ENCODE measurements at regions not wholly inside any gene's neighbourhood (a gene's known extent, or its start where the extent isn't known, plus 50 kb on each side); places are given as distances from the start of the nearest gene placed in this dataset.

GRCh38 chr20:53683506-53683905, 89.9 kb upstream of the ZNF217 start:
- Histone ChIP-seq H3K4me2 (no peak overlapping the region), H3K4me1 (replicated peaks; ENCODE audit: insufficient read depth) (peaks cover 35% of the 10 kb centered on the region), H2AFZ (no peak overlapping the region), H3F3A (ENCODE audit: insufficient read depth, low read depth) (peaks cover 15% of the 10 kb centered on the region), H3K9me2 (ENCODE audit: insufficient read depth) (no peaks in the 10 kb centered on the region), H3K4me3 (no peak overlapping the region), H3K27me3 (ENCODE audit: insufficient read depth, low read depth) (no peaks in the 10 kb centered on the region), H3K79me2 (ENCODE audit: low read depth) (no peaks in the 10 kb centered on the region), H3K27ac (no peak overlapping the region), H3K9me3 (ENCODE audit: insufficient read depth, low read depth) (no peaks in the 10 kb centered on the region), H4K20me1 (ENCODE audit: insufficient read depth) (no peaks in the 10 kb centered on the region), H3K36me3 (ENCODE audit: low read depth) (no peaks in the 10 kb centered on the region)
- POLR2A ChIA-PET (ENCODE audit: unreplicated experiment) = interaction anchor here (0.6 kb wide), 1 partner anchor 70 kb away, joined by 3 read pairs; no protein-coding TSS in a partner anchor
- intact Hi-C loops (cut with micrococcal nuclease; ENCODE audit: unreplicated experiment) = no loop called here
- no peak for DNase-seq
- TF ChIP-seq, protein P1, sequence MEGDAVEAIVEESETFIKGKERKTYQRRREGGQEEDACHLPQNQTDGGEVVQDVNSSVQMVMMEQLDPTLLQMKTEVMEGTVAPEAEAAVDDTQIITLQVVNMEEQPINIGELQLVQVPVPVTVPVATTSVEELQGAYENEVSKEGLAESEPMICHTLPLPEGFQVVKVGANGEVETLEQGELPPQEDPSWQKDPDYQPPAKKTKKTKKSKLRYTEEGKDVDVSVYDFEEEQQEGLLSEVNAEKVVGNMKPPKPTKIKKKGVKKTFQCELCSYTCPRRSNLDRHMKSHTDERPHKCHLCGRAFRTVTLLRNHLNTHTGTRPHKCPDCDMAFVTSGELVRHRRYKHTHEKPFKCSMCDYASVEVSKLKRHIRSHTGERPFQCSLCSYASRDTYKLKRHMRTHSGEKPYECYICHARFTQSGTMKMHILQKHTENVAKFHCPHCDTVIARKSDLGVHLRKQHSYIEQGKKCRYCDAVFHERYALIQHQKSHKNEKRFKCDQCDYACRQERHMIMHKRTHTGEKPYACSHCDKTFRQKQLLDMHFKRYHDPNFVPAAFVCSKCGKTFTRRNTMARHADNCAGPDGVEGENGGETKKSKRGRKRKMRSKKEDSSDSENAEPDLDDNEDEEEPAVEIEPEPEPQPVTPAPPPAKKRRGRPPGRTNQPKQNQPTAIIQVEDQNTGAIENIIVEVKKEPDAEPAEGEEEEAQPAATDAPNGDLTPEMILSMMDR (conservative IDR thresholded peaks at IDR 0.05) = no peak
- no peak for TF ChIP-seq EZH2 (IDR thresholded peaks at IDR 0.05; ENCODE audit: low read depth)
- CTCF ChIA-PET = no interaction called here
- BruUV-seq (replicated peaks) = no TSS peak

- CTCF ChIA-PET = no interaction called here
Measured at GRCh38 chr20:53681352-53682212, 87.9 kb upstream of the ZNF217 start.

DNA sequence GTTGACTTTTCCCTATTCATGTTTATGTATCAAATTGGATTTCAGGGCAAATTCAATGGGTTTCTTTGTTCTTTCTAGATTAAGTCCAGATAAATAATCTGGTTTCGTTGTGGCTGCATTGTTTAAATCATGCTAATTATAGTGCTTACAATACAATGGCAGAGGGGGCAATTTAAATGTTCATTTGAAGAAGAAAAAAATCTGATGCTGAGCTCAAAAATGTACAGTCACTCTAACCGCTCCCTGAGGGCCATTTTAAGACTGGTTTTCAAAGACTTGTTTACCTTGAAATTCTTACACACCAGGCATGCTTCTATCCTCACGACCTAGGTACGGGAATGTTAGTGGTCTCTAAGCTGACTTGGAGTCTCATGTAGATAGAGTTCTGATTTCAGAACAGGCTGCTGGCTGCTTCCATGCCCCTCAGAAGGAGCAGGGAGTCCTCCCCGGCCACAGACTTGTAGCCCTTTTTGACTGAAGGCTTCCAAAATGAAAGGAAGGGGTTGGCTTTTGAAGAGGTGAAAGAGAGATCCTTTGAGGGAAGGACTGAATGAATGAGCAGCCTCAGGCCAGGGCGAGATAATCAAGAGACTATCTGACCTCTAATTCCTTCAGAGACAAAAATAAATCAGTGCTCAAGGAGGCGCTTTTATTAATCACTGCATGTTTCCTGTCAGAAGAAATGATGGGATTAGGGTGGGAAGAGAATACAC, 86.1 kb upstream of the ZNF217 start:
- peak overlapping the region; percentile 31 for H3K4me2 ChIP-seq
- TF ChIP-seq EZH2 (IDR thresholded peaks at IDR 0.05; ENCODE audit: low read depth) = no peak
- TF ChIP-seq, protein P1 (conservative IDR thresholded peaks at IDR 0.05) = no peak
- H3K9me2 ChIP-seq (ENCODE audit: insufficient read depth) = no peaks in the 10 kb centered on the region
- POLR2A ChIA-PET (ENCODE audit: unreplicated experiment) = no interaction called here
- no peaks in the 10 kb centered on the region for H3K79me2 ChIP-seq (ENCODE audit: low read depth)
- H3K4me1 ChIP-seq (replicated peaks; ENCODE audit: insufficient read depth) = peaks cover 35% of the 10 kb centered on the region
- H3K4me3 ChIP-seq = no peak overlapping the region
- H2AFZ ChIP-seq = peak overlapping the region; percentile 83
- no peaks in the 10 kb centered on the region for H3K9me3 ChIP-seq (ENCODE audit: insufficient read depth, low read depth)
- DNase-seq = peak in 1 of 2 experiments; percentile 58
- BruUV-seq (replicated peaks) = no TSS peak
- CTCF ChIA-PET = no interaction called here
- no peaks in the 10 kb centered on the region for H4K20me1 ChIP-seq (ENCODE audit: insufficient read depth)
- no peaks in the 10 kb centered on the region for H3K36me3 ChIP-seq (ENCODE audit: low read depth)
- H3K27ac ChIP-seq = peak overlapping the region; percentile 58
- H3F3A ChIP-seq (ENCODE audit: insufficient read depth, low read depth) = peaks cover 18% of the 10 kb centered on the region
- no peaks in the 10 kb centered on the region for H3K27me3 ChIP-seq (ENCODE audit: insufficient read depth, low read depth)
- intact Hi-C loops (cut with micrococcal nuclease; ENCODE audit: unreplicated experiment) = no loop called here

More at GRCh38 chr20:53681352-53682212, 87.9 kb upstream of the ZNF217 start:
- Histone ChIP-seq H2AFZ (no peak overlapping the region), H3K9me2 (ENCODE audit: insufficient read depth) (no peaks in the 10 kb centered on the region), H3K4me3 (no peak overlapping the region), H3K4me1 (replicated peaks; ENCODE audit: insufficient read depth) (peaks cover 48% of the 10 kb centered on the region), H3K79me2 (ENCODE audit: low read depth) (no peaks in the 10 kb centered on the region), H3K4me2 (no peak overlapping the region), H3K27ac (no peak overlapping the region), H4K20me1 (ENCODE audit: insufficient read depth) (no peaks in the 10 kb centered on the region), H3K27me3 (ENCODE audit: insufficient read depth, low read depth) (no peaks in the 10 kb centered on the region), H3K9me3 (ENCODE audit: insufficient read depth, low read depth) (no peaks in the 10 kb centered on the region), H3F3A (ENCODE audit: insufficient read depth, low read depth) (peaks cover 23% of the 10 kb centered on the region), H3K36me3 (ENCODE audit: low read depth) (no peaks in the 10 kb centered on the region)
- no peak for DNase-seq
- intact Hi-C loops (cut with micrococcal nuclease; ENCODE audit: unreplicated experiment) = no loop called here
- BruUV-seq (replicated peaks) = no TSS peak
- TF ChIP-seq, protein P1 (conservative IDR thresholded peaks at IDR 0.05) = no peak
- POLR2A ChIA-PET (ENCODE audit: unreplicated experiment) = no interaction called here
